Panc1 (cell line): ENCODE measurements at regions not wholly inside any gene's neighbourhood (a gene's known extent, or its start where the extent isn't known, plus 50 kb on each side); places are given as distances from the start of the nearest gene placed in this dataset.

Source experiments
- ATAC-seq: fragments of 200-7000 bp; cut with Tn5 transposase; 2 replicates; pipeline ENCODE4 v1.9.1; 2020; ENCODE audit warnings: mild to moderate bottlenecking, moderate library complexity
- BruUV-seq: library from RNA; stranded (reverse); fragments of 400-500 nt; replicated peaks from 2 replicates; lab custom pipeline; 2021; lab: Mats Ljungman, UMichigan
- CTCF ChIA-PET: fragments of 300-600 bp; sonication (Branson Sonifier 250); formaldehyde crosslinking; loops from one replicate; lab custom pipeline; 2022; ENCODE audit warnings: antibody characterized with exemption; lab: Charles Lee
- POLR2A ChIA-PET: fragments of 300-600 bp; sonication (Branson Sonifier 250); formaldehyde crosslinking; loops from one replicate; lab custom pipeline; 2022; ENCODE audit warnings: antibody characterized with exemption; lab: Charles Lee
- DNase-seq: peaks from one replicate; pipeline ENCODE4 v3.0.0-alpha.2; 2010; ENCODE audit warnings: low read depth, low spot score
- H3K27ac ChIP-seq: 2 replicates; pipeline ENCODE4 v1.5.1; 2011; ENCODE audit warnings: mild to moderate bottlenecking, low read length, inconsistent platforms
- H3K27me3 ChIP-seq: fragments of 200-500 bp; sonication (Bioruptor generic); 2 replicates; pipeline ENCODE4 v1.6.0; 2014; ENCODE audit warnings: low read length, inconsistent platforms; ENCODE audit not compliant: control insufficient read depth, insufficient read depth
- H3K36me3 ChIP-seq: fragments of 200-500 bp; sonication (Bioruptor generic); 2 replicates; pipeline ENCODE4 v1.5.1; 2014; ENCODE audit warnings: inconsistent platforms, mild to moderate bottlenecking, low read length, moderate library complexity; ENCODE audit not compliant: control insufficient read depth, insufficient read depth
- H3K4me1 ChIP-seq: 2 replicates; pipeline ENCODE4 v1.5.1; 2011; ENCODE audit warnings: inconsistent platforms, mild to moderate bottlenecking, low read length, moderate library complexity; ENCODE audit not compliant: control insufficient read depth, insufficient read depth
- H3K4me3 ChIP-seq, 2 experiments: 2 replicates each; pipeline ENCODE4 v1.5.1; 2011 to 2012; ENCODE audit warnings: low read depth in 2 of 2, low read length in 2 of 2, mild to moderate bottlenecking in 2 of 2, inconsistent platforms in 1 of 2, moderate library complexity in 1 of 2
- H3K9me3 ChIP-seq: fragments of 200-500 bp; sonication (Bioruptor generic); 2 replicates; pipeline ENCODE4 v1.5.1; 2014; ENCODE audit warnings: low read depth, mild to moderate bottlenecking, inconsistent platforms, low read length, moderate library complexity; ENCODE audit not compliant: control insufficient read depth, insufficient read depth
- POLR2AphosphoS5 ChIP-seq: IDR thresholded peaks from 2 replicates; pipeline ENCODE4 v1.6.1; 2012; ENCODE audit warnings: mild to moderate bottlenecking, low read depth, low read length, moderate library complexity
- SIN3A ChIP-seq: IDR thresholded peaks from 2 replicates; pipeline ENCODE4 v1.6.1; 2012; ENCODE audit warnings: low read depth, mild to moderate bottlenecking, low read length, moderate library complexity, borderline replicate concordance; ENCODE audit not compliant: insufficient read depth
- TCF7L2 ChIP-seq: IDR thresholded peaks from 2 replicates; pipeline ENCODE4 v1.6.1; 2011; ENCODE audit warnings: mild to moderate bottlenecking, low read depth, low read length, inconsistent platforms
- in situ Hi-C: cut with HindIII; loops from 2 replicates; pipeline ENCODE4 v1.10.0; 2016; ENCODE audit warnings: low sequenced_read_pairs, low pct_unique_long_range_greater_than_20kb
- intact Hi-C: fragments of 100-400 bp; cut with micrococcal nuclease; formaldehyde crosslinking; loops from one replicate; pipeline ENCODE4 v1.10.0; 2022; ENCODE audit not compliant: unreplicated experiment
- TF ChIP-seq, protein P1 (sequence below), 2 experiments: IDR thresholded peaks; 2 replicates each; pipeline ENCODE4 v1.6.1; 2011 to 2012; ENCODE audit warnings: low read depth in 2 of 2, control low read depth in 1 of 2, low read length in 1 of 2, mild to moderate bottlenecking in 1 of 2, moderate library complexity in 1 of 2; ENCODE audit not compliant: insufficient read depth in 1 of 2
- TF ChIP-seq, protein P2 (sequence below): fragments of 450-650 bp; IDR thresholded peaks from 2 replicates; pipeline ENCODE4 v1.5.1; 2017; ENCODE audit warnings: mild to moderate bottlenecking

DNA sequence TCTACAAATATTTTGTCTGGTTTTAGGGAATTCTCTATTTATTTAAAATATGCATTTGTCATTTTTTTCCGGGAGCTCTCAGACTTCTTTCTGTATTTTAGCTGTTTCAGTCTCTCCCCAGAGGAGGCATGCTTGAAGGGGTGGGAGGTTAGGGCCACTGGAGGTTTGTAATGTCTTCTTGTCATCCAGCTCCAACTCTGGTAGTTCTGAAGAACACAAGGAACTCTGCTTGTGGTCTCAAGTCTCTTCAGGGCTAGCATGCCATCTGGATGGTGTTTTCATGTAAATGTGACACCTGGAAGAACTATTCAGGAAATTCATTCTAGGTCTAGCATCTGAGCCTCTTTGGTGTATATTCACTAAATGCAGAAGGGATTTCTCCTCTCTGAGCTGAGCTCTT, 518.4 kb upstream of the DCC start:
- intact Hi-C loops (no loop called here), in situ Hi-C loops (no loop called here)
- CTCF ChIA-PET, result no interaction called here

DNA sequence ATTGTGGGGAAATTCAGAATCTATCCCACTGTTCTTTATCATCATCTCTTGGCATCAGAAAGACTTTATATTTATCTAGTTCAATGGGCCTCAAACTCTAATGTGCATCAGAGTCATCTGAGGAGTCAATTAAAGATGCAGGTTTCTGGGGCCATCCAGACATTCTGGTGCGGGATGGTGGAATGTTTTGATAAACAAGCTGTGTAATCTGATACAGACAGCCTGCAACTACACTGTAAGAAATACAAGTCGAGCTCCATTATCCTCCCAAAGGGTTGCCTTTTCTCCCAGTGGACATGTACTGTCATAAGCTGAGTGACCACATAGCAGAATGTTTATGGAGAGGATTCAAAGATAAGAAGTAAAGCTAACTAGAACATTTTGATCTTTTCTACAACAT, 515.3 kb upstream of the DCC start:
- ATAC-seq (no peak), DNase-seq (no peak)
- TF ChIP-seq TCF7L2, result no peak
- TF ChIP-seq SIN3A, result no peak
- Histone ChIP-seq H3K4me1 (no peaks in the 10 kb centered on the region), H3K36me3 (no peaks in the 10 kb centered on the region), H3K9me3 (no peaks in the 10 kb centered on the region), H3K27ac (no peak overlapping the region), H3K4me3 (no peak overlapping the region), H3K27me3 (no peaks in the 10 kb centered on the region)
- no TSS peak for BruUV-seq
- CTCF ChIA-PET, result no interaction called here
- POLR2A ChIA-PET, result no interaction called here
- intact Hi-C loops (no loop called here), in situ Hi-C loops (no loop called here)

More for the DNA sequence above, 518.4 kb upstream of the DCC start:
- Histone ChIP-seq H3K4me1 (no peaks in the 10 kb centered on the region), H3K4me3 (no peak overlapping the region), H3K9me3 (no peaks in the 10 kb centered on the region), H3K27ac (no peak overlapping the region), H3K27me3 (no peaks in the 10 kb centered on the region), H3K36me3 (no peaks in the 10 kb centered on the region)
- TF ChIP-seq POLR2AphosphoS5, result no peak
- no peak for TF ChIP-seq SIN3A
- ATAC-seq, result no peak
- BruUV-seq, result no TSS peak
- no peak for DNase-seq
- POLR2A ChIA-PET, result no interaction called here

DNA sequence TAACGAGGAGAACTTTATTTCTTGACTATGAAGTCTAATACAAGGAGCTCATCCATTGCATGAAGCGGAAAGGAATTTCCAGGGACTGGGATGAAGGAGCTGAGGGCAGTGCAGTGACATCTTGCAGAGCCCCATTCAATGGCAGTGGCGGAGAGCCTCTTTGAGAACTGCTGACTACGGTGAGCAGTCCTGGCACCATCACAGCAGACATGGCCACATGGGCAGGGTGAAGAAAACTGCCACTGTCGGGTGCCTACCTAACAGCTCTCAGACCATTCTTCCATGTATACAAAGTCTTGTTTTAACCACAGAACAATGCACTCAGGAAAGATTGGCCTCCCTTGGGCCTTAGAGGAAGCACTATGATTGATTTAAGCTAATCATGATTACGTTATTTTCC, 506.1 kb upstream of the DCC start:
- ATAC-seq, result no peak
- Histone ChIP-seq H3K9me3 (no peaks in the 10 kb centered on the region), H3K27ac (no peak overlapping the region), H3K4me1 (no peaks in the 10 kb centered on the region), H3K27me3 (no peaks in the 10 kb centered on the region), H3K4me3 (no peak overlapping the region), H3K36me3 (no peaks in the 10 kb centered on the region)
- TF ChIP-seq SIN3A (no peak), TCF7L2 (no peak), POLR2AphosphoS5 (no peak)
- TF ChIP-seq, protein P1, sequence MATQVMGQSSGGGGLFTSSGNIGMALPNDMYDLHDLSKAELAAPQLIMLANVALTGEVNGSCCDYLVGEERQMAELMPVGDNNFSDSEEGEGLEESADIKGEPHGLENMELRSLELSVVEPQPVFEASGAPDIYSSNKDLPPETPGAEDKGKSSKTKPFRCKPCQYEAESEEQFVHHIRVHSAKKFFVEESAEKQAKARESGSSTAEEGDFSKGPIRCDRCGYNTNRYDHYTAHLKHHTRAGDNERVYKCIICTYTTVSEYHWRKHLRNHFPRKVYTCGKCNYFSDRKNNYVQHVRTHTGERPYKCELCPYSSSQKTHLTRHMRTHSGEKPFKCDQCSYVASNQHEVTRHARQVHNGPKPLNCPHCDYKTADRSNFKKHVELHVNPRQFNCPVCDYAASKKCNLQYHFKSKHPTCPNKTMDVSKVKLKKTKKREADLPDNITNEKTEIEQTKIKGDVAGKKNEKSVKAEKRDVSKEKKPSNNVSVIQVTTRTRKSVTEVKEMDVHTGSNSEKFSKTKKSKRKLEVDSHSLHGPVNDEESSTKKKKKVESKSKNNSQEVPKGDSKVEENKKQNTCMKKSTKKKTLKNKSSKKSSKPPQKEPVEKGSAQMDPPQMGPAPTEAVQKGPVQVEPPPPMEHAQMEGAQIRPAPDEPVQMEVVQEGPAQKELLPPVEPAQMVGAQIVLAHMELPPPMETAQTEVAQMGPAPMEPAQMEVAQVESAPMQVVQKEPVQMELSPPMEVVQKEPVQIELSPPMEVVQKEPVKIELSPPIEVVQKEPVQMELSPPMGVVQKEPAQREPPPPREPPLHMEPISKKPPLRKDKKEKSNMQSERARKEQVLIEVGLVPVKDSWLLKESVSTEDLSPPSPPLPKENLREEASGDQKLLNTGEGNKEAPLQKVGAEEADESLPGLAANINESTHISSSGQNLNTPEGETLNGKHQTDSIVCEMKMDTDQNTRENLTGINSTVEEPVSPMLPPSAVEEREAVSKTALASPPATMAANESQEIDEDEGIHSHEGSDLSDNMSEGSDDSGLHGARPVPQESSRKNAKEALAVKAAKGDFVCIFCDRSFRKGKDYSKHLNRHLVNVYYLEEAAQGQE (IDR thresholded peaks at IDR 0.05; ENCODE audit: insufficient read depth in 1 of 2, low read depth in 2 of 2, low read length in 1 of 2), result no peak
- TF ChIP-seq, protein P2, sequence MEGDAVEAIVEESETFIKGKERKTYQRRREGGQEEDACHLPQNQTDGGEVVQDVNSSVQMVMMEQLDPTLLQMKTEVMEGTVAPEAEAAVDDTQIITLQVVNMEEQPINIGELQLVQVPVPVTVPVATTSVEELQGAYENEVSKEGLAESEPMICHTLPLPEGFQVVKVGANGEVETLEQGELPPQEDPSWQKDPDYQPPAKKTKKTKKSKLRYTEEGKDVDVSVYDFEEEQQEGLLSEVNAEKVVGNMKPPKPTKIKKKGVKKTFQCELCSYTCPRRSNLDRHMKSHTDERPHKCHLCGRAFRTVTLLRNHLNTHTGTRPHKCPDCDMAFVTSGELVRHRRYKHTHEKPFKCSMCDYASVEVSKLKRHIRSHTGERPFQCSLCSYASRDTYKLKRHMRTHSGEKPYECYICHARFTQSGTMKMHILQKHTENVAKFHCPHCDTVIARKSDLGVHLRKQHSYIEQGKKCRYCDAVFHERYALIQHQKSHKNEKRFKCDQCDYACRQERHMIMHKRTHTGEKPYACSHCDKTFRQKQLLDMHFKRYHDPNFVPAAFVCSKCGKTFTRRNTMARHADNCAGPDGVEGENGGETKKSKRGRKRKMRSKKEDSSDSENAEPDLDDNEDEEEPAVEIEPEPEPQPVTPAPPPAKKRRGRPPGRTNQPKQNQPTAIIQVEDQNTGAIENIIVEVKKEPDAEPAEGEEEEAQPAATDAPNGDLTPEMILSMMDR, result no peak
- intact Hi-C loops (no loop called here), in situ Hi-C loops (no loop called here)
- no TSS peak for BruUV-seq
- POLR2A ChIA-PET, result no interaction called here
- CTCF ChIA-PET, result no interaction called here
- no peak for DNase-seq
